Pancreas (tissue), 10 donors: ENCODE measurements at regions not wholly inside any gene's neighbourhood (a gene's known extent, or its start where the extent isn't known, plus 50 kb on each side); places are given as distances from the start of the nearest gene placed in this dataset.

Experiments
- ATAC-seq, 4 donors: fragments of 200-7000 bp; cut with Tn5 transposase; one replicate each; pipeline versions ENCODE4 v1.8.0 to v1.9.1; 2020; ENCODE audit warnings: mild to moderate bottlenecking in 4 of 4, moderate library complexity in 4 of 4
- DNase-seq, 6 donors: peaks; one replicate each; pipeline ENCODE4 v3.0.0-alpha.2; 2020
- FAIRE-seq: peaks from 2 replicates; lab custom pipeline; 2012; peaks lifted over from hg19 to GRCh38; lab: Jason Lieb, UNC
- H3K27ac ChIP-seq, 4 donors: fragments of 200-600 bp; sonication (generic); 1 replicate in 3 of 4; 2 replicates in 1 of 4; pipeline versions ENCODE4 v1.5.0 to v1.8.0; 2020
- H3K27me3 ChIP-seq, 4 donors: fragments of 200-600 bp; one replicate each; pipeline ENCODE4 v1.8.0; 2021
- H3K36me3 ChIP-seq, 3 donors: fragments of 200-600 bp; sonication (generic) in 1 of 3; one replicate each; pipeline versions ENCODE4 v1.5.0 to v1.8.0; 2020 to 2021
- H3K4me1 ChIP-seq, 3 donors: fragments of 200-600 bp; one replicate each; pipeline ENCODE4 v1.8.0; 2021
- H3K4me3 ChIP-seq, 4 donors: fragments of 200-600 bp; sonication (generic) in 2 of 4; one replicate each; pipeline versions ENCODE4 v1.5.0 to v1.8.0; 2020 to 2021
- H3K9me3 ChIP-seq, 4 donors: fragments of 200-600 bp; one replicate each; pipeline ENCODE4 v1.8.0; 2021
- CTCF ChIP-seq, 4 donors: fragments of 200-600 bp; sonication (generic) in 3 of 4; IDR thresholded peaks; one replicate each; pipeline versions ENCODE4 v1.5.0 to v1.8.0; 2021; ENCODE audit warnings: antibody characterized with exemption in 4 of 4
- WGBS, 2 donors: extraction: QIAGEN DNeasy Blood & Tissue Kit; methylation state at CpG; one replicate each; pipeline ENCODE4 v1.1.7; 2013; 5-methylcytosine and 5-hydroxymethylcytosine counted together
- intact Hi-C, 3 donors: fragments of 100-400 bp; cut with DNase I; formaldehyde crosslinking; loops; one replicate each; pipeline versions ENCODE4 v1.11.1 to v1.14.2; 2022
- donor health status: healthy with polysubstance abuse.
- donor health status: DM: no; HTN: no; CAD: no; lungs with moderate emphysema.
- donor health status: DM: no; HTN: no; CAD: no.
- donor health status: control.
- donor health status: control.
- donor health status: Bipolar disorder and iron deficiency.
- donor health status: DM: yes; HTN: yes; CAD: no.
- donor health status: DM: no; HTN: no; CAD: no.
- donor health status: DM: no; HTN: no; CAD: no.
- donor health status: DM: yes; HTN: yes; CAD: no.

GRCh38 chr3:70488816-70489215 lies 176.4 kb upstream of the MDFIC2 start:
- 23 to 24% methylated on average over 7 of the region's 7 CpGs for WGBS, 2 donors
- no peak overlapping the region for H3K27ac ChIP-seq
- FAIRE-seq (no peak), ATAC-seq (no peak), DNase-seq (no peak)
- intact Hi-C loops: no loop called here
- no peaks in the 10 kb centered on the region for H3K4me1 ChIP-seq
- no peak overlapping the region for H3K4me3 ChIP-seq
- no peaks in the 10 kb centered on the region for H3K9me3 ChIP-seq
- no peak for TF ChIP-seq CTCF (IDR thresholded peaks at IDR 0.05)
- H3K27me3 ChIP-seq: peaks cover 0 to 7% (median 5%) of the 10 kb centered on the region in 4 donors
- no peaks in the 10 kb centered on the region for H3K36me3 ChIP-seq

- ATAC-seq: no peak
Measured at GRCh38 chr3:70488131-70488530, 175.7 kb upstream of the MDFIC2 start.

GRCh38 chr3:70486414-70487017 lies 174.1 kb upstream of the MDFIC2 start:
- intact Hi-C loops: no loop called here
- DNase-seq: no peak
- Histone ChIP-seq H3K27ac (no peak overlapping the region), H3K27me3 (peaks cover 0 to 7% (median 3%) of the 10 kb centered on the region in 4 donors), H3K4me1 (no peaks in the 10 kb centered on the region), H3K36me3 (no peaks in the 10 kb centered on the region), H3K4me3 (no peak overlapping the region), H3K9me3 (no peaks in the 10 kb centered on the region)
- no peak for FAIRE-seq
- TF ChIP-seq CTCF (IDR thresholded peaks at IDR 0.05): no peak
- no peak for ATAC-seq
- 60 to 74% methylated on average over 2 of the region's 2 CpGs for WGBS, 2 donors

More at GRCh38 chr3:70488131-70488530, 175.7 kb upstream of the MDFIC2 start:
- H3K4me3 ChIP-seq: no peak overlapping the region
- intact Hi-C loops: no loop called here
- 62 to 72% methylated on average over 5 of the region's 5 CpGs for WGBS, 2 donors
- no peak for FAIRE-seq
- H3K9me3 ChIP-seq: no peaks in the 10 kb centered on the region
- DNase-seq: no peak
- H3K4me1 ChIP-seq: no peaks in the 10 kb centered on the region
- peaks cover 0 to 7% (median 5%) of the 10 kb centered on the region in 4 donors for H3K27me3 ChIP-seq
- no peaks in the 10 kb centered on the region for H3K36me3 ChIP-seq
- no peak for TF ChIP-seq CTCF (IDR thresholded peaks at IDR 0.05)
- H3K27ac ChIP-seq: no peak overlapping the region

GRCh38 chr3:70476174-70476573 lies 163.7 kb upstream of the MDFIC2 start:
- no peak overlapping the region for H3K4me3 ChIP-seq
- ATAC-seq (no peak), FAIRE-seq (no peak), DNase-seq (no peak)
- H3K36me3 ChIP-seq: no peaks in the 10 kb centered on the region
- TF ChIP-seq CTCF (IDR thresholded peaks at IDR 0.05): no peak
- H3K27me3 ChIP-seq: no peaks in the 10 kb centered on the region
- intact Hi-C loops: no loop called here
- H3K9me3 ChIP-seq: no peaks in the 10 kb centered on the region
- 83 to 88% methylated on average over 2 of the region's 2 CpGs for WGBS, 2 donors
- H3K4me1 ChIP-seq: no peaks in the 10 kb centered on the region
- no peak overlapping the region for H3K27ac ChIP-seq
